Activated CD4-positive, alpha-beta T cell treated with anti-CD3 and anti-CD28 coated beads for 36 hours (primary cell): ENCODE measurements at regions not wholly inside any gene's neighbourhood (a gene's known extent, or its start where the extent isn't known, plus 50 kb on each side); places are given as distances from the start of the nearest gene placed in this dataset.
A peak's percentile ranks its signal among the peaks of the same experiment; 100 is the strongest.

Experiments used
- ATAC-seq: fragments of 200-7000 bp; cut with Tn5 transposase; one replicate; pipeline ENCODE4 v1.10.0; 2021; ENCODE audit warnings: mild to moderate bottlenecking, moderate library complexity
- CTCF ChIA-PET: fragments of 350-600 bp; sonication (Branson Sonifier 250); formaldehyde crosslinking; loops from one replicate; lab custom pipeline; 2021; ENCODE audit warnings: antibody characterized with exemption; lab: Charles Lee
- POLR2A ChIA-PET: fragments of 350-600 bp; sonication (Branson Sonifier 250); formaldehyde crosslinking; loops from one replicate; lab custom pipeline; 2021; ENCODE audit warnings: antibody characterized with exemption, inconsistent platforms; lab: Charles Lee
- DNase-seq: peaks from one replicate; pipeline ENCODE4 v3.0.0-alpha.2; 2020
- H3K27ac Mint-ChIP-seq: one replicate; pipeline ENCODE4 v1.8.0; 2021; ENCODE audit warnings: mixed read lengths
- H3K27me3 Mint-ChIP-seq: one replicate; pipeline ENCODE4 v1.8.0; 2021; ENCODE audit warnings: mixed read lengths
- H3K36me3 Mint-ChIP-seq: one replicate; pipeline ENCODE4 v1.8.0; 2021; ENCODE audit warnings: low read depth, mixed read lengths
- H3K4me1 Mint-ChIP-seq: one replicate; pipeline ENCODE4 v1.8.0; 2021; ENCODE audit warnings: mixed read lengths
- H3K4me3 Mint-ChIP-seq: one replicate; pipeline ENCODE4 v1.8.0; 2021; ENCODE audit warnings: mild to moderate bottlenecking, moderate library complexity, mixed read lengths
- H3K9me3 Mint-ChIP-seq: one replicate; pipeline ENCODE4 v1.8.0; 2021; ENCODE audit warnings: low read depth, mixed read lengths
- intact Hi-C, 2 experiments: fragments of 100-400 bp; cut with DNase I in 1 of 2; cut with micrococcal nuclease in 1 of 2; formaldehyde crosslinking; loops; one replicate each; pipeline versions ENCODE4 v1.14.2 to v1.15.1; 2022 to 2024; cut with DNase I, micrococcal nuclease

- no peak overlapping the region for H3K27ac Mint-ChIP-seq
- ChIA-PET POLR2A (no interaction called here), CTCF (no interaction called here)
- no peaks in the 10 kb centered on the region for H3K9me3 Mint-ChIP-seq
- H3K4me1 Mint-ChIP-seq, result peaks cover 3% of the 10 kb centered on the region
- H3K4me3 Mint-ChIP-seq, result no peak overlapping the region
- ATAC-seq, result no peak
- intact Hi-C loops, result no loop called here
- DNase-seq, result no peak
- no peaks in the 10 kb centered on the region for H3K27me3 Mint-ChIP-seq
- no peaks in the 10 kb centered on the region for H3K36me3 Mint-ChIP-seq
These were observed 138.0 kb upstream of the DNAH14 start for GRCh38 chr1:224791362-224791941.

GRCh38 chr1:224795591-224795990 lies 133.9 kb upstream of the DNAH14 start:
- H3K27me3 Mint-ChIP-seq, result no peaks in the 10 kb centered on the region
- DNase-seq, result no peak
- no peaks in the 10 kb centered on the region for H3K36me3 Mint-ChIP-seq
- no peak overlapping the region for H3K4me3 Mint-ChIP-seq
- H3K9me3 Mint-ChIP-seq, result no peaks in the 10 kb centered on the region
- H3K4me1 Mint-ChIP-seq, result no peaks in the 10 kb centered on the region
- H3K27ac Mint-ChIP-seq, result no peak overlapping the region
- no peak for ATAC-seq
- intact Hi-C loops, result no loop called here
- CTCF ChIA-PET, result interaction anchor here (0.6 kb wide), 1 partner anchor 20 kb away, joined by 3 read pairs; no protein-coding TSS in a partner anchor
- POLR2A ChIA-PET, result no interaction called here

GRCh38 chr1:224799083-224799482 lies 130.4 kb upstream of the DNAH14 start:
- H3K36me3 Mint-ChIP-seq, result no peaks in the 10 kb centered on the region
- H3K27ac Mint-ChIP-seq, result no peak overlapping the region
- peaks cover 7% of the 10 kb centered on the region for H3K4me1 Mint-ChIP-seq
- no peaks in the 10 kb centered on the region for H3K9me3 Mint-ChIP-seq
- intact Hi-C loops, result no loop called here
- DNase-seq (no peak), ATAC-seq (no peak)
- ChIA-PET CTCF (no interaction called here), POLR2A (no interaction called here)
- no peak overlapping the region for H3K4me3 Mint-ChIP-seq
- H3K27me3 Mint-ChIP-seq, result no peaks in the 10 kb centered on the region

GRCh38 chr1:224800486-224801119 lies 128.9 kb upstream of the DNAH14 start:
- H3K27me3 Mint-ChIP-seq, result no peaks in the 10 kb centered on the region
- H3K27ac Mint-ChIP-seq, result no peak overlapping the region
- no peak for ATAC-seq
- CTCF ChIA-PET, result no interaction called here
- H3K9me3 Mint-ChIP-seq, result no peaks in the 10 kb centered on the region
- intact Hi-C loops, result no loop called here
- no peak overlapping the region for H3K4me3 Mint-ChIP-seq
- H3K4me1 Mint-ChIP-seq, result peaks cover 15% of the 10 kb centered on the region
- DNase-seq, result no peak
- POLR2A ChIA-PET, result interaction anchor here (0.7 kb wide), 1 partner anchor 947 kb away, joined by 5 read pairs; no protein-coding TSS in a partner anchor
- H3K36me3 Mint-ChIP-seq, result no peaks in the 10 kb centered on the region

- CTCF ChIA-PET, result no interaction called here
These were observed 127.5 kb upstream of the DNAH14 start for GRCh38 chr1:224801844-224802490.

GRCh38 chr1:224802617-224803016 lies 126.9 kb upstream of the DNAH14 start:
- ATAC-seq, result no peak
- Mint-ChIP-seq H3K9me3 (no peaks in the 10 kb centered on the region), H3K4me3 (no peak overlapping the region), H3K27ac (no peak overlapping the region), H3K4me1 (peaks cover 15% of the 10 kb centered on the region), H3K27me3 (no peaks in the 10 kb centered on the region), H3K36me3 (no peaks in the 10 kb centered on the region)
- intact Hi-C loops, result no loop called here
- DNase-seq, result no peak
- CTCF ChIA-PET, result no interaction called here
- POLR2A ChIA-PET, result no interaction called here

More at GRCh38 chr1:224801844-224802490, 127.5 kb upstream of the DNAH14 start:
- peaks cover 15% of the 10 kb centered on the region for H3K4me1 Mint-ChIP-seq
- no peaks in the 10 kb centered on the region for H3K27me3 Mint-ChIP-seq
- intact Hi-C loops, result no loop called here
- no peaks in the 10 kb centered on the region for H3K9me3 Mint-ChIP-seq
- no peaks in the 10 kb centered on the region for H3K36me3 Mint-ChIP-seq
- peak; percentile 22 for ATAC-seq
- H3K27ac Mint-ChIP-seq, result no peak overlapping the region
- DNase-seq, result no peak
- POLR2A ChIA-PET, result no interaction called here
- no peak overlapping the region for H3K4me3 Mint-ChIP-seq

GRCh38 chr1:224804220-224804619 lies 125.3 kb upstream of the DNAH14 start:
- ATAC-seq, result peak; percentile 76
- Mint-ChIP-seq H3K9me3 (no peaks in the 10 kb centered on the region), H3K4me1 (peaks cover 15% of the 10 kb centered on the region), H3K27ac (peak overlapping the region; percentile 2), H3K4me3 (no peak overlapping the region), H3K36me3 (no peaks in the 10 kb centered on the region), H3K27me3 (no peaks in the 10 kb centered on the region)
- intact Hi-C loops, result no loop called here
- ChIA-PET POLR2A (no interaction called here), CTCF (interaction anchor here (0.6 to 1.7 kb wide), 2 partner anchors 9 to 124 kb away, joined by 3 read pairs; no protein-coding TSS in a partner anchor)
- no peak for DNase-seq

- no peaks in the 10 kb centered on the region for H3K27me3 Mint-ChIP-seq
- no peaks in the 10 kb centered on the region for H3K9me3 Mint-ChIP-seq
- peaks cover 15% of the 10 kb centered on the region for H3K4me1 Mint-ChIP-seq
- no peak overlapping the region for H3K27ac Mint-ChIP-seq
- ATAC-seq, result no peak
- ChIA-PET POLR2A (no interaction called here), CTCF (interaction anchor here (1.7 kb wide), 1 partner anchor 8 kb away, joined by 3 read pairs; no protein-coding TSS in a partner anchor)
- intact Hi-C loops, result no loop called here
- no peak for DNase-seq
- no peaks in the 10 kb centered on the region for H3K36me3 Mint-ChIP-seq
- no peak overlapping the region for H3K4me3 Mint-ChIP-seq
These were observed 123.6 kb upstream of the DNAH14 start for GRCh38 chr1:224805889-224806288.

- H3K4me1 Mint-ChIP-seq, result peaks cover 8% of the 10 kb centered on the region
- H3K36me3 Mint-ChIP-seq, result no peaks in the 10 kb centered on the region
- no peaks in the 10 kb centered on the region for H3K27me3 Mint-ChIP-seq
- ChIA-PET CTCF (no interaction called here), POLR2A (no interaction called here)
- intact Hi-C loops, result no loop called here
- ATAC-seq (no peak), DNase-seq (no peak)
- H3K9me3 Mint-ChIP-seq, result peaks cover 4% of the 10 kb centered on the region
- no peak overlapping the region for H3K4me3 Mint-ChIP-seq
- no peak overlapping the region for H3K27ac Mint-ChIP-seq
These were observed 120.3 kb upstream of the DNAH14 start for GRCh38 chr1:224809137-224809536.

- Mint-ChIP-seq H3K36me3 (no peaks in the 10 kb centered on the region), H3K4me1 (peaks cover 3% of the 10 kb centered on the region), H3K27ac (no peak overlapping the region), H3K4me3 (no peak overlapping the region), H3K9me3 (peaks cover 4% of the 10 kb centered on the region), H3K27me3 (no peaks in the 10 kb centered on the region)
- POLR2A ChIA-PET, result no interaction called here
- ATAC-seq, result no peak
- intact Hi-C loops, result no loop called here
- no peak for DNase-seq
- CTCF ChIA-PET, result no interaction called here
These were observed 119.9 kb upstream of the DNAH14 start for GRCh38 chr1:224809613-224810012.

- H3K27ac Mint-ChIP-seq, result no peak overlapping the region
- H3K27me3 Mint-ChIP-seq, result no peaks in the 10 kb centered on the region
- H3K36me3 Mint-ChIP-seq, result no peaks in the 10 kb centered on the region
- CTCF ChIA-PET, result no interaction called here
- DNase-seq, result no peak
- H3K9me3 Mint-ChIP-seq, result peaks cover 6% of the 10 kb centered on the region
- POLR2A ChIA-PET, result no interaction called here
- no peak overlapping the region for H3K4me3 Mint-ChIP-seq
- no peaks in the 10 kb centered on the region for H3K4me1 Mint-ChIP-seq
- intact Hi-C loops, result no loop called here
- no peak for ATAC-seq
These were observed 117.9 kb upstream of the DNAH14 start for GRCh38 chr1:224811564-224811963.

- DNase-seq (no peak), ATAC-seq (no peak)
- no peak overlapping the region for H3K4me3 Mint-ChIP-seq
- ChIA-PET POLR2A (no interaction called here), CTCF (interaction anchor here (0.5 kb wide), 1 partner anchor 66 kb away, joined by 3 read pairs; no protein-coding TSS in a partner anchor)
- H3K9me3 Mint-ChIP-seq, result peaks cover 9% of the 10 kb centered on the region
- H3K4me1 Mint-ChIP-seq, result no peaks in the 10 kb centered on the region
- no peaks in the 10 kb centered on the region for H3K36me3 Mint-ChIP-seq
- intact Hi-C loops, result no loop called here
- no peak overlapping the region for H3K27ac Mint-ChIP-seq
- peaks cover 3% of the 10 kb centered on the region for H3K27me3 Mint-ChIP-seq
These were observed 113.8 kb upstream of the DNAH14 start for GRCh38 chr1:224815647-224816046.
